ENCODE measurements at regions not wholly inside any gene's neighbourhood (a gene's known extent, or its start where the extent isn't known, plus 50 kb on each side); places are given as distances from the start of the nearest gene placed in this dataset.

DNA sequence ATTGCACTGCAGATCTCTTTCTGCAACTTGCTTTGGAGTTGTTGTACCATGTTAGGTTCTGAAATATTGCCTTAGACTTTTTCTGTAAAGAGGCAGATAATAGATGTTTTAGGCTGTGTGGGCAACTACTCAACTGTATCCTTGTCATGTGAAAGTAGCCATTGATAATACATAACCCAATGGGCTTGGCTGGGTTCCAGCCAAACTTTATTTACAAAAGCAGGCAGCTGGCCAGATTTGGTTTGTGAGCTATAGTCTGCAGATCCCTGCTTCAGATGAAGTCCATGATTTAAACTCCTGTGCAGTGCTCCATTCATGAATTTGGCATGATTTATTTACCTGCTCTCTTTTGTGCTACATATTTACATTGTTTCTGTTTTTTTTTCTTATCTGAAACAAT is 300.4 kb downstream of the IRX2 start:
- no peak for DNase-seq (ENCODE audit: low spot score)
- TF ChIP-seq, protein P1, sequence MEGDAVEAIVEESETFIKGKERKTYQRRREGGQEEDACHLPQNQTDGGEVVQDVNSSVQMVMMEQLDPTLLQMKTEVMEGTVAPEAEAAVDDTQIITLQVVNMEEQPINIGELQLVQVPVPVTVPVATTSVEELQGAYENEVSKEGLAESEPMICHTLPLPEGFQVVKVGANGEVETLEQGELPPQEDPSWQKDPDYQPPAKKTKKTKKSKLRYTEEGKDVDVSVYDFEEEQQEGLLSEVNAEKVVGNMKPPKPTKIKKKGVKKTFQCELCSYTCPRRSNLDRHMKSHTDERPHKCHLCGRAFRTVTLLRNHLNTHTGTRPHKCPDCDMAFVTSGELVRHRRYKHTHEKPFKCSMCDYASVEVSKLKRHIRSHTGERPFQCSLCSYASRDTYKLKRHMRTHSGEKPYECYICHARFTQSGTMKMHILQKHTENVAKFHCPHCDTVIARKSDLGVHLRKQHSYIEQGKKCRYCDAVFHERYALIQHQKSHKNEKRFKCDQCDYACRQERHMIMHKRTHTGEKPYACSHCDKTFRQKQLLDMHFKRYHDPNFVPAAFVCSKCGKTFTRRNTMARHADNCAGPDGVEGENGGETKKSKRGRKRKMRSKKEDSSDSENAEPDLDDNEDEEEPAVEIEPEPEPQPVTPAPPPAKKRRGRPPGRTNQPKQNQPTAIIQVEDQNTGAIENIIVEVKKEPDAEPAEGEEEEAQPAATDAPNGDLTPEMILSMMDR (IDR thresholded peaks at IDR 0.05): no peak
- no peak for TF ChIP-seq POLR2AphosphoS5 (IDR thresholded peaks at IDR 0.05)
- intact Hi-C loops (cut with DNase I): no loop called here
- Histone ChIP-seq H3K4me1 (replicated peaks) (no peaks in the 10 kb centered on the region), H3K36me3 (no peaks in the 10 kb centered on the region), H3K27ac (no peak overlapping the region), H3K4me3 (no peak overlapping the region), H3K9me3 (no peaks in the 10 kb centered on the region), H3K27me3 (replicated peaks; ENCODE audit: insufficient read depth) (no peaks in the 10 kb centered on the region)

DNA sequence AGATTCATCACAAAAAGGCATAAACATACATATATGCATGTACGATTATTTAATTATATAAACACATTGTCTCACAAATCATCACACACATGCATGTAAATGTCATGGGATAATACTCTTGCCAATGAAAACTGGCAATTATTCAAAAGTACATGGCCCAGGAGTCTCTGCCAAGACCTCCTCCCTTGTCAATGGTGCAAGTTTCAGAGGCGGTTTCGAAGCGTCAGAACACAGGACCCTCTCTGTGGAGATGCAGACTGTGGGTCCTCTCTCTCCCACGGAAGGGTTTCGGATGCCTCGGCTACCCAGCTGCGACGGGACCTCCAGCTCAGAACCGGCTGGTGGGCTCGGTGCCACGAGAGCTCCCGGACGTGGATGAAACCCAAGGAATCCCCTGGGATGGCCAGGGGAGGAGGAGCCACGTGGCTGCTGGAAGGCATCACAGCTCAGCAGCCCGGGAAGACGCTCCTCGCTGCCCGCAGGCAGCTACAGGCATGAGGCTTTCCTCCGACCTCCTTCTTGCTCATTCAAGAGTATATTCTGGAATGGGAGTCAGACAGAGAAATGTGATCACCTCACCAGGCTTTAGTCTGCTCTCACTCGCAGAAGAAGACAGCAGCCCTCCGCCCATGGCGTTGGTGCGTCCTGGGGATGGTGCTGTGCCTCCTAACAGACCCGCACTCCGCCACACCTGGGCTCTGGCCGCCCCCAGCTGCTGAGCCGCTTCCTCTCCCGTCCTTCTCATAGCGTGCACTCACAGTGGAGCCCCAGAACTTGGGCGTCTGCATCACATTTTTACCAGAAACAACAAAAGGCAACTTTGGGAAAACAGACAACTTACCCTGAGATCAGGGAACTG is 308.8 kb downstream of the IRX2 start:
- no peak overlapping the region for H3K4me3 ChIP-seq
- WGBS: 73% methylated on average over 31 of the region's 31 CpGs
- no peak for TF ChIP-seq POLR2AphosphoS5 (IDR thresholded peaks at IDR 0.05)
- TF ChIP-seq POLR2A (IDR thresholded peaks at IDR 0.05): no peak
- TF ChIP-seq, protein P1 (IDR thresholded peaks at IDR 0.05): no peak

DNA sequence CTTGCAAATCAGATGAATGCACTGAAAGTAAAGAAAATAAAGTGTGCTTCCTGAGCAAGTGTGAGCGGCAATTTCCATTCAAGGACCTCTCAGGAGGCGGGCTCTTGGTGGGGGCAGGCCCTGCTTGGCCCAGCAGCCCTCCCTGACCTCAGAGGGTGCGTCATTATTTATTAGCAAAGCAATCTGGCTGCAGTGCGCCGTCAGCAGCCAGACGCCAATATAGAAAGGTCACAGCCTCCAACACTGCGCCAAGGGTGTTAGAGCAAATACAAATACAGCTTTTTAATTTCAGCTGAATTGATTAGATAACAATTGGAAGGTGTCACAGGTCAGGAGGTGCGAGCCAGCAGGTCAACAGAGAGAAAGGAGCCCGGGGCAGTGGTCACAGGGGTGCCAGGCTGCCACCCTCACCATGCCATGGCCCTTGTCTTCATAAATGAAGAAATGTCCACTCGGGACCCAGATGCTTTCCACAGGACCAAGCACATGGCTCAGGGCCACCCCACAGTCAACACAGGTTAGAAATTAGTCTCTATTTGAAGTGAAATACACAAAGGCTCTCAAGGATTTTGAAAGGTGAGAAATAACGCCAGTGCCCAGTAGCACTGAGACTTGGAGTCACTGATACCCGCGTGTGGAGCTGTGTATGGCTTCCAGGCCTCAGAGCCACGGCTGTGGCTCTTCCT is 309.8 kb downstream of the IRX2 start:
- WGBS: 85% methylated on average over 14 of the region's 14 CpGs
- no peaks in the 10 kb centered on the region for H3K27me3 ChIP-seq (replicated peaks; ENCODE audit: insufficient read depth)
- TF ChIP-seq POLR2AphosphoS5 (IDR thresholded peaks at IDR 0.05) (no peak), POLR2A (IDR thresholded peaks at IDR 0.05) (no peak)
- TF ChIP-seq, protein P1 (IDR thresholded peaks at IDR 0.05): no peak
- no peaks in the 10 kb centered on the region for H3K4me1 ChIP-seq (replicated peaks)
- intact Hi-C loops (cut with DNase I): no loop called here
- H3K4me3 ChIP-seq: no peak overlapping the region
- H3K27ac ChIP-seq: no peak overlapping the region
- no peaks in the 10 kb centered on the region for H3K36me3 ChIP-seq
- DNase-seq (ENCODE audit: low spot score): no peak
- H3K9me3 ChIP-seq: no peaks in the 10 kb centered on the region

More for the DNA sequence above, 308.8 kb downstream of the IRX2 start:
- H3K4me1 ChIP-seq (replicated peaks): no peaks in the 10 kb centered on the region
- H3K27ac ChIP-seq: no peak overlapping the region
- no peaks in the 10 kb centered on the region for H3K9me3 ChIP-seq
- no peak for DNase-seq (ENCODE audit: low spot score)
- H3K27me3 ChIP-seq (replicated peaks; ENCODE audit: insufficient read depth): no peaks in the 10 kb centered on the region
- H3K36me3 ChIP-seq: no peaks in the 10 kb centered on the region
- intact Hi-C loops (cut with DNase I): no loop called here

DNA sequence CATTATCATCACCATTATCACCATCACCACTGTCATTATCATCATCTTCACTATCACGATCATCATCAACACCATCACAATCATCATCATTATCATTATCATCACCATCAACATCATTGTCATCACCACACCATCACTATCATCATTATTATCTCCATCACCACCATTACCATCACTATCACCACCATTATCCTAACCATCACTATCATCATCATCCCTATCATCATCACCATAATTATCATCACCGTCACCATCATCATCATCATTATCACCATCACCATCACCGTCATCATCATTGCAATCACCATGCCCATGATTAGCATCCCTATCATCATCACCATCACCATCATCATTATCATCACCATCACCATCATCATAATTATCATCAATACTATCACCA is 311.9 kb downstream of the IRX2 start:
- whole genome bisulfite sequencing: 95% methylated on average over 3 of the region's 3 CpGs
- TF ChIP-seq POLR2AphosphoS5 (IDR thresholded peaks at IDR 0.05): no peak
- TF ChIP-seq POLR2A (IDR thresholded peaks at IDR 0.05): no peak
- TF ChIP-seq, protein P1 (IDR thresholded peaks at IDR 0.05): no peak
- Histone ChIP-seq H3K27ac (no peak overlapping the region), H3K9me3 (no peaks in the 10 kb centered on the region), H3K27me3 (replicated peaks; ENCODE audit: insufficient read depth) (no peaks in the 10 kb centered on the region), H3K4me3 (no peak overlapping the region), H3K36me3 (no peaks in the 10 kb centered on the region), H3K4me1 (replicated peaks) (no peaks in the 10 kb centered on the region)
- no peak for DNase-seq (ENCODE audit: low spot score)
- intact Hi-C loops (cut with DNase I): no loop called here
